Osteocyte (in vitro differentiated cells): ENCODE measurements at regions not wholly inside any gene's neighbourhood (a gene's known extent, or its start where the extent isn't known, plus 50 kb on each side); places are given as distances from the start of the nearest gene placed in this dataset.

Source experiments
- DNase-seq: peaks from one replicate; pipeline ENCODE4 v3.0.0; 2021; ENCODE audit warnings: mixed read lengths; ENCODE audit not compliant: unreplicated experiment; ENCODE audit errors: extremely low spot score
- H3K27ac Mint-ChIP-seq: one replicate; pipeline ENCODE4 v1.8.0; 2021; ENCODE audit warnings: mild to moderate bottlenecking, mixed read lengths; ENCODE audit not compliant: unreplicated experiment
- H3K27me3 Mint-ChIP-seq: one replicate; pipeline ENCODE4 v1.8.0; 2021; ENCODE audit warnings: mixed read lengths; ENCODE audit not compliant: unreplicated experiment
- H3K36me3 Mint-ChIP-seq: one replicate; pipeline ENCODE4 v1.8.0; 2021; ENCODE audit warnings: mixed read lengths; ENCODE audit not compliant: unreplicated experiment
- H3K4me1 Mint-ChIP-seq: one replicate; pipeline ENCODE4 v1.8.0; 2021; ENCODE audit warnings: mixed read lengths; ENCODE audit not compliant: unreplicated experiment
- H3K4me3 Mint-ChIP-seq: one replicate; pipeline ENCODE4 v1.8.0; 2021; ENCODE audit warnings: mild to moderate bottlenecking, moderate library complexity, mixed read lengths; ENCODE audit not compliant: unreplicated experiment
- H3K9me3 Mint-ChIP-seq: one replicate; pipeline ENCODE4 v1.8.0; 2021; ENCODE audit warnings: mixed read lengths; ENCODE audit not compliant: unreplicated experiment
- TF ChIP-seq, protein P1 (sequence below): fragments of 200-600 bp; sonication (generic); IDR thresholded peaks from 2 replicates; pipeline ENCODE4 v1.5.0; 2021; ENCODE audit warnings: antibody characterized with exemption, mild to moderate bottlenecking, moderate library complexity

DNA sequence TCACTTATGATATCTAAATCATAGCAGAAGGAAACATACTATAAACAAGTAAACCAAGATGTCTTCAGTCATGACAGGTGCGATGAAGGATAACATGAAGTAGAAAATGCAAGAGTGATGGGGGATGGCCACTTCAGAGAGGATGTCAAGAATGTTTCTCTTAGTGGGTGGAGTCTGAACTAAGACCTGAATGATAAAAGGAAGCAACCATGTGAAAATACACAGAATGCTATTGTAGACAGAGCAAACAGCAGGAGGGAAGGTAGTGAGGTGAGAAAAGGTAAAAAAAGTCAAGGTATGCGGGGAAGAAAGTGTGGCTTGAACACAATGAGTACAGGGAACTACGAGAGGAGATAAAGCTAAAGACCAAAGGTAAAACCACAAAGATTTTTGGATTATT lies 341.6 kb downstream of the FBXO15 start:
- Mint-ChIP-seq H3K27ac (no peak overlapping the region), H3K36me3 (no peaks in the 10 kb centered on the region), H3K27me3 (peaks cover 9% of the 10 kb centered on the region), H3K9me3 (peaks cover 3% of the 10 kb centered on the region), H3K4me1 (no peaks in the 10 kb centered on the region), H3K4me3 (no peak overlapping the region)
- TF ChIP-seq, protein P1, sequence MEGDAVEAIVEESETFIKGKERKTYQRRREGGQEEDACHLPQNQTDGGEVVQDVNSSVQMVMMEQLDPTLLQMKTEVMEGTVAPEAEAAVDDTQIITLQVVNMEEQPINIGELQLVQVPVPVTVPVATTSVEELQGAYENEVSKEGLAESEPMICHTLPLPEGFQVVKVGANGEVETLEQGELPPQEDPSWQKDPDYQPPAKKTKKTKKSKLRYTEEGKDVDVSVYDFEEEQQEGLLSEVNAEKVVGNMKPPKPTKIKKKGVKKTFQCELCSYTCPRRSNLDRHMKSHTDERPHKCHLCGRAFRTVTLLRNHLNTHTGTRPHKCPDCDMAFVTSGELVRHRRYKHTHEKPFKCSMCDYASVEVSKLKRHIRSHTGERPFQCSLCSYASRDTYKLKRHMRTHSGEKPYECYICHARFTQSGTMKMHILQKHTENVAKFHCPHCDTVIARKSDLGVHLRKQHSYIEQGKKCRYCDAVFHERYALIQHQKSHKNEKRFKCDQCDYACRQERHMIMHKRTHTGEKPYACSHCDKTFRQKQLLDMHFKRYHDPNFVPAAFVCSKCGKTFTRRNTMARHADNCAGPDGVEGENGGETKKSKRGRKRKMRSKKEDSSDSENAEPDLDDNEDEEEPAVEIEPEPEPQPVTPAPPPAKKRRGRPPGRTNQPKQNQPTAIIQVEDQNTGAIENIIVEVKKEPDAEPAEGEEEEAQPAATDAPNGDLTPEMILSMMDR: no peak
- no peak for DNase-seq

DNA sequence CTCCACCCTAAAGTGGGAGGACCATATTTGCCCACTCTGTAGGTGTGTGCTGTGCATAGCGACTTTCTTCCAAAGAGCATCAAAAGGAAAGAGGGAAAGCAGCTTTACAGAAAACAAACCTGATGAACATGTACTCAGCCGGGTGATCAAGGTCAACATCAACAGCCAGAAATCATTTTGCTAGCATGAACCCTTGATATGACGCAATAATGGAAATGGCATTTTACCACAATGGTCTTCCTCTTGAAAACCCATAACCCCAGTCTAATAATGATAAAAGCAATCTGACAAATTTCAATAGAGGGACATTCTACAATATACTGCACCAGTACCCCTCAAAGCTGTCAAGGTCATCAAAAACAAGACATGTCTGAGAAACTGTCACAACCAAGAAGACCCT lies 350.2 kb downstream of the FBXO15 start:
- TF ChIP-seq, protein P1: no peak
- Mint-ChIP-seq H3K27me3 (peaks cover 12% of the 10 kb centered on the region), H3K4me1 (no peaks in the 10 kb centered on the region), H3K9me3 (peaks cover 4% of the 10 kb centered on the region), H3K36me3 (no peaks in the 10 kb centered on the region), H3K27ac (no peak overlapping the region), H3K4me3 (no peak overlapping the region)
- no peak for DNase-seq

DNA sequence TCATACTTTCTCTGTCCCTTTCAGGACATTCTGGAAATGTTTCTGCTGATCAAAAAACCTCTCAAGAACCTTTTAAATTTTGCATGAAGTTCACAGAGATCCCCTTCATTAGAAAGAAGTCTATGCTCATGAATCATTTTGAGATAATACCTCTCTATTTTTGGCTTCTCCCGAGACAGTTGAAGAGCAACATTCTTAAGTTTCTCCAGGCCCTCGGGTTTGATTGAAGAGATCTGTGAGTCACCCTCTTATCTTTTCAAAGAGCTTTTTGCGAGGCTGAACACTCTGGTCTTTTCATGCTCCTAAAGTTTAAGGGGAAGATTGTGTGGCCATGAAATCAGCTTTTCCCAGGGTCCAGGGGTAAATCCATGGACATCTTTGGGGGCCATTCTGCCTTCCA lies 354.2 kb downstream of the FBXO15 start:
- H3K36me3 Mint-ChIP-seq: no peaks in the 10 kb centered on the region
- no peak overlapping the region for H3K4me3 Mint-ChIP-seq
- peaks cover 4% of the 10 kb centered on the region for H3K9me3 Mint-ChIP-seq
- H3K27ac Mint-ChIP-seq: no peak overlapping the region
- H3K27me3 Mint-ChIP-seq: no peaks in the 10 kb centered on the region
- peaks cover 2% of the 10 kb centered on the region for H3K4me1 Mint-ChIP-seq
- no peak for DNase-seq
- TF ChIP-seq, protein P1: no peak

DNA sequence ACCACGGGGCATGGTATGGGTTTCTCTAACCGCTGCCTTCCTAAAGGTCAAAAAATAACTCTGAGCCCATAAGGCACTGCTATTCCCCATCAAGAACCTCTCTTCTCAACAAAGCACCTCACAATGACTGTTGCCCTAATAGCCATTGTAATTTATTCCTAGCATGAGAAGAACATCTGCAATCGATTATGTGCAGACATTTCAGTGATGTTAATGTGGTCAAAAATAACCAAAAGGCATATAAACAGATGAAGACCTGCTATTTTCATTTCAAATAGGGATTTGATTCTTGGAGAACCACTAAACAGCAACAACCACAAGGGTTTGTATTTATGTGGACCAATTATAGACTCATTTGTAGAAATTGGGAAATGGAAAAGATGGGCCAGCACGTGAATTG lies 356.6 kb downstream of the FBXO15 start:
- no peak overlapping the region for H3K4me3 Mint-ChIP-seq
- no peak overlapping the region for H3K27ac Mint-ChIP-seq
- no peak for DNase-seq
- peaks cover 3% of the 10 kb centered on the region for H3K27me3 Mint-ChIP-seq
- H3K36me3 Mint-ChIP-seq: no peaks in the 10 kb centered on the region
- TF ChIP-seq, protein P1: no peak
- H3K4me1 Mint-ChIP-seq: peaks cover 2% of the 10 kb centered on the region
- H3K9me3 Mint-ChIP-seq: peaks cover 9% of the 10 kb centered on the region

DNA sequence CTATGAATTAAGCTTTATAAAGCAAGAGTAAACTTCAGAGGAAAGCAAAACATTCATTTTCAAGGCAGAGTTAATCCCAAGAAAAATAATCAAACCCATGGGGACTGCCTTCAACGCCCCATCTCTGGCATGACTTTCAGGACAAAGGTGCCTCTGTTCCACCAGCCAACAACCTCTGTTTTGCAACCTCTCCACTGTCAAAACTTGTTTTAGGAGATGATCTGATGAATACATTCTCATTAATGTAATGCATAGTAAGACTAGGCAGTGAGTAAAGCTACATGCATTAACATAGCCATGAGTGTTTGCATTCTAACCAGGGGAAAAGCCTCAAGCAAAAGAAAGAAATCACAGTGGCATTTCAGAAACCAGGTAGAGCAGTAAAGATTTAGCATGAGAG lies 357.0 kb downstream of the FBXO15 start:
- no peak for DNase-seq
- peaks cover 6% of the 10 kb centered on the region for H3K9me3 Mint-ChIP-seq
- no peak overlapping the region for H3K4me3 Mint-ChIP-seq
- TF ChIP-seq, protein P1: no peak
- H3K4me1 Mint-ChIP-seq: peaks cover 2% of the 10 kb centered on the region
- H3K27me3 Mint-ChIP-seq: peaks cover 3% of the 10 kb centered on the region
- no peaks in the 10 kb centered on the region for H3K36me3 Mint-ChIP-seq
- no peak overlapping the region for H3K27ac Mint-ChIP-seq
